ENCODE measurements at regions not wholly inside any gene's neighbourhood (a gene's known extent, or its start where the extent isn't known, plus 50 kb on each side); places are given as distances from the start of the nearest gene placed in this dataset.

DNA sequence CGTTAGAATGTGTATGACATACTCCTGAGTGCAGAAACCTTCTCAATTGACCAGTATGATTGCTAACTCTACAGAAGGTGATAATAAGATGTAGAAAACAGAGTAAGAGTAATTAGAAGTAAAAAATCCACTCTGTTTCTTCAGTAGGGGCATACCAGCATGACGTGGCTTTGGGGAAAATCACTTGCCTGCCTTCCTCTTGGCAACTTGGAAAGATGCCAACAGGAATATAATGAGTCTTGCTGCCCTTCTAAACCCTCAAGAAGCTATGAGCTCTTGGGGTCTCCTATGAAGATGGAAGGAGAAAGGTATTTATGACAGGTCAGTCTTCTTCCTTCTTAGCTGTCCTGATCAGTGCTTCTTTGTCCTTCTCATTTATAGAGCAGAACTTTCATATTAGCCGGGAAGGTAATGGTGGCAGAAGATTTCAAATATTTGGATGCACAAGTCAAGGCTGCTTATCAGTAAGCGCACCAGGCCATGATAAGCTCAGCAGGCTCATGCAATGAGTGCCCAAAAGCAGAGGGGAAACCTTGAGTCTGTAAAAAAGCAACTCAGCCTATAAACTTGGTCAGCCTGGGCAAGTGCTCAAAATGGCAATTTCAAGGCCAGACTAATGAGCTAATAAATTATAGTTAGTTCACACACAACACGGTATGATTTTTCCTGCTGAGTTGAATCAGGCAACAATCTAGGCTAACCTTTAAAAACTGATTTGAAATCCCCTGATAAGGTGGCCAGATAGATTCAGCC, 69.7 kb upstream of the PPARGC1A start:
- TF ChIP-seq POLR2A (IDR thresholded peaks at IDR 0.05): no peak
- TF ChIP-seq, protein P1, sequence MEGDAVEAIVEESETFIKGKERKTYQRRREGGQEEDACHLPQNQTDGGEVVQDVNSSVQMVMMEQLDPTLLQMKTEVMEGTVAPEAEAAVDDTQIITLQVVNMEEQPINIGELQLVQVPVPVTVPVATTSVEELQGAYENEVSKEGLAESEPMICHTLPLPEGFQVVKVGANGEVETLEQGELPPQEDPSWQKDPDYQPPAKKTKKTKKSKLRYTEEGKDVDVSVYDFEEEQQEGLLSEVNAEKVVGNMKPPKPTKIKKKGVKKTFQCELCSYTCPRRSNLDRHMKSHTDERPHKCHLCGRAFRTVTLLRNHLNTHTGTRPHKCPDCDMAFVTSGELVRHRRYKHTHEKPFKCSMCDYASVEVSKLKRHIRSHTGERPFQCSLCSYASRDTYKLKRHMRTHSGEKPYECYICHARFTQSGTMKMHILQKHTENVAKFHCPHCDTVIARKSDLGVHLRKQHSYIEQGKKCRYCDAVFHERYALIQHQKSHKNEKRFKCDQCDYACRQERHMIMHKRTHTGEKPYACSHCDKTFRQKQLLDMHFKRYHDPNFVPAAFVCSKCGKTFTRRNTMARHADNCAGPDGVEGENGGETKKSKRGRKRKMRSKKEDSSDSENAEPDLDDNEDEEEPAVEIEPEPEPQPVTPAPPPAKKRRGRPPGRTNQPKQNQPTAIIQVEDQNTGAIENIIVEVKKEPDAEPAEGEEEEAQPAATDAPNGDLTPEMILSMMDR (IDR thresholded peaks at IDR 0.05): no peak
